Suprapubic skin (tissue), 4 donors: ENCODE measurements at regions not wholly inside any gene's neighbourhood (a gene's known extent, or its start where the extent isn't known, plus 50 kb on each side); places are given as distances from the start of the nearest gene placed in this dataset.

ENCODE experiments used
- DNase-seq, 2 donors: peaks; one replicate each; pipeline ENCODE4 v3.0.0-alpha.2; 2019; ENCODE audit warnings: low spot score in 2 of 2
- H3K27ac ChIP-seq: fragments of 200-600 bp; sonication (generic); one replicate; pipeline ENCODE4 v1.5.1; 2019
- H3K27me3 ChIP-seq: fragments of 200-600 bp; sonication (generic); one replicate; pipeline ENCODE4 v1.5.1; 2019
- H3K36me3 ChIP-seq: fragments of 200-600 bp; sonication (generic); one replicate; pipeline ENCODE4 v1.5.1; 2019
- H3K4me1 ChIP-seq: fragments of 200-600 bp; sonication (generic); one replicate; pipeline ENCODE4 v1.5.1; 2019
- H3K4me3 ChIP-seq: fragments of 200-600 bp; sonication (generic); one replicate; pipeline ENCODE4 v1.5.1; 2019; ENCODE audit warnings: mild to moderate bottlenecking
- H3K9me3 ChIP-seq: fragments of 200-600 bp; sonication (generic); one replicate; pipeline ENCODE4 v1.5.1; 2019
- CTCF ChIP-seq, 2 donors: fragments of 200-600 bp in 1 of 2; fragments of 450-650 bp in 1 of 2; sonication (generic) in 1 of 2; IDR thresholded peaks; one replicate each; pipeline ENCODE4 v1.5.1; 2016 to 2019; ENCODE audit warnings: antibody characterized with exemption in 2 of 2, mild to moderate bottlenecking in 1 of 2, moderate library complexity in 1 of 2
- EP300 ChIP-seq: sonication (generic); formaldehyde crosslinking; IDR thresholded peaks from one replicate; pipeline ENCODE4 v1.6.1; 2017; ENCODE audit warnings: antibody characterized with exemption
- POLR2A ChIP-seq, 2 donors: fragments of 450-650 bp; IDR thresholded peaks; one replicate each; pipeline ENCODE4 v1.6.1; 2017; ENCODE audit warnings: antibody characterized with exemption in 2 of 2, mild to moderate bottlenecking in 2 of 2, moderate library complexity in 2 of 2
- POLR2AphosphoS5 ChIP-seq, 3 donors: sonication (generic); formaldehyde crosslinking; IDR thresholded peaks; one replicate each; pipeline ENCODE4 v1.6.1; 2017; ENCODE audit warnings: antibody characterized with exemption in 3 of 3
- WGBS: methylation state at CpG from one replicate; pipeline ENCODE4 v1.1.5; 2018; 5-methylcytosine and 5-hydroxymethylcytosine counted together

- 38% methylated on average over 1 of the region's 1 CpG for WGBS
- DNase-seq: no peak
- H3K27ac ChIP-seq: no peak overlapping the region
- TF ChIP-seq POLR2A (IDR thresholded peaks at IDR 0.05): no peak
- no peak for TF ChIP-seq EP300
- H3K9me3 ChIP-seq: no peaks in the 10 kb centered on the region
- no peak overlapping the region for H3K4me3 ChIP-seq
- no peaks in the 10 kb centered on the region for H3K36me3 ChIP-seq
- H3K4me1 ChIP-seq: no peaks in the 10 kb centered on the region
- no peaks in the 10 kb centered on the region for H3K27me3 ChIP-seq
Observed at GRCh38 chr4:176435901-176436292, 116.1 kb downstream of the SPCS3 start.

GRCh38 chr4:176436293-176436973 lies 116.7 kb downstream of the SPCS3 start:
- WGBS: 58% methylated on average over 5 of the region's 5 CpGs
- no peak for DNase-seq
- H3K27ac ChIP-seq: no peak overlapping the region
- no peak overlapping the region for H3K4me3 ChIP-seq
- no peaks in the 10 kb centered on the region for H3K9me3 ChIP-seq
- no peaks in the 10 kb centered on the region for H3K36me3 ChIP-seq
- TF ChIP-seq CTCF (IDR thresholded peaks at IDR 0.05) (no peak), EP300 (no peak), POLR2A (IDR thresholded peaks at IDR 0.05) (no peak)
- no peaks in the 10 kb centered on the region for H3K27me3 ChIP-seq
- H3K4me1 ChIP-seq: no peaks in the 10 kb centered on the region

GRCh38 chr4:176437756-176438155 lies 118.0 kb downstream of the SPCS3 start:
- WGBS: 93% methylated on average over 1 of the region's 1 CpG
- H3K4me3 ChIP-seq: no peak overlapping the region
- no peaks in the 10 kb centered on the region for H3K36me3 ChIP-seq

GRCh38 chr4:176438401-176438800 lies 118.6 kb downstream of the SPCS3 start:
- WGBS: 68% methylated on average over 2 of the region's 2 CpGs
- Histone ChIP-seq H3K27ac (no peak overlapping the region), H3K27me3 (no peaks in the 10 kb centered on the region), H3K9me3 (no peaks in the 10 kb centered on the region), H3K4me3 (no peak overlapping the region), H3K36me3 (no peaks in the 10 kb centered on the region), H3K4me1 (no peaks in the 10 kb centered on the region)
- TF ChIP-seq POLR2AphosphoS5 (IDR thresholded peaks at IDR 0.05) (no peak), CTCF (IDR thresholded peaks at IDR 0.05) (no peak), POLR2A (IDR thresholded peaks at IDR 0.05) (no peak), EP300 (no peak)
- DNase-seq: no peak

More at GRCh38 chr4:176437756-176438155, 118.0 kb downstream of the SPCS3 start:
- Histone ChIP-seq H3K9me3 (no peaks in the 10 kb centered on the region), H3K27ac (no peak overlapping the region), H3K27me3 (no peaks in the 10 kb centered on the region), H3K4me1 (no peaks in the 10 kb centered on the region)
- no peak for DNase-seq
- TF ChIP-seq POLR2A (IDR thresholded peaks at IDR 0.05) (no peak), EP300 (no peak), POLR2AphosphoS5 (IDR thresholded peaks at IDR 0.05) (no peak), CTCF (IDR thresholded peaks at IDR 0.05) (no peak)

- TF ChIP-seq POLR2AphosphoS5 (IDR thresholded peaks at IDR 0.05): no peak
- TF ChIP-seq POLR2A (IDR thresholded peaks at IDR 0.05): no peak
- TF ChIP-seq EP300: no peak
- no peak for TF ChIP-seq CTCF (IDR thresholded peaks at IDR 0.05)
- H3K4me1 ChIP-seq: no peaks in the 10 kb centered on the region
- 45% methylated on average over 2 of the region's 2 CpGs for WGBS
- no peaks in the 10 kb centered on the region for H3K9me3 ChIP-seq
- no peak for DNase-seq
- no peak overlapping the region for H3K27ac ChIP-seq
- H3K4me3 ChIP-seq: no peak overlapping the region
- no peaks in the 10 kb centered on the region for H3K36me3 ChIP-seq
- no peaks in the 10 kb centered on the region for H3K27me3 ChIP-seq
Observed at GRCh38 chr4:176439611-176440010, 119.8 kb downstream of the SPCS3 start.

GRCh38 chr4:176440698-176441097 lies 120.9 kb downstream of the SPCS3 start:
- no peak for DNase-seq
- H3K36me3 ChIP-seq: no peaks in the 10 kb centered on the region
- no peak overlapping the region for H3K4me3 ChIP-seq
- H3K27ac ChIP-seq: no peak overlapping the region
- H3K4me1 ChIP-seq: no peaks in the 10 kb centered on the region
- TF ChIP-seq POLR2AphosphoS5 (IDR thresholded peaks at IDR 0.05) (no peak), EP300 (no peak), POLR2A (IDR thresholded peaks at IDR 0.05) (no peak)
- no peaks in the 10 kb centered on the region for H3K9me3 ChIP-seq
- H3K27me3 ChIP-seq: no peaks in the 10 kb centered on the region
- 74% methylated on average over 1 of the region's 1 CpG for WGBS
